HG03108 (cell line): ENCODE measurements at regions not wholly inside any gene's neighbourhood (a gene's known extent, or its start where the extent isn't known, plus 50 kb on each side); places are given as distances from the start of the nearest gene placed in this dataset.

Experiments used
- ATAC-seq: cut with Tn5 transposase; IDR thresholded peaks from one replicate; pipeline ENCODE4 v1.9.1; 2021; ENCODE audit warnings: moderate library complexity; ENCODE audit not compliant: unreplicated experiment

DNA sequence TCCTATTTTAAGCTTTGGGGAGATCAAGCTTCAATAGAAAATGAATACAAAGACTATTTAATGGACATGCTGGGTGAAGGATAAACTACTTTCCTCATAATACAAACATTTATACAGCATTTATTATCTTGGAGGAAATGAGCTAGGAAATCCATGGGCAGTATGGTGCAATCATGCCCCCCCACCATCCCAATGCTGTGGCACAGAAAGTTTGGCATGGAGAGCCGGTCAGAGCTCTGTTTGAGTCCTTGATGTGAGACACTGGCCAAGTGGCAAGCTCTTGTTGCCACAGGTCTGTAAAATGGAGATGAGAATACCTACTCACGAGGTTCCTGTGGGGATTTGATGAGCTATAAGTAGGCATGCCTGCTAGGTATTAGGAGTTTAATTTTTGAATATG lies 120.6 kb downstream of the MAB21L3 start:
- ATAC-seq, result no peak

DNA sequence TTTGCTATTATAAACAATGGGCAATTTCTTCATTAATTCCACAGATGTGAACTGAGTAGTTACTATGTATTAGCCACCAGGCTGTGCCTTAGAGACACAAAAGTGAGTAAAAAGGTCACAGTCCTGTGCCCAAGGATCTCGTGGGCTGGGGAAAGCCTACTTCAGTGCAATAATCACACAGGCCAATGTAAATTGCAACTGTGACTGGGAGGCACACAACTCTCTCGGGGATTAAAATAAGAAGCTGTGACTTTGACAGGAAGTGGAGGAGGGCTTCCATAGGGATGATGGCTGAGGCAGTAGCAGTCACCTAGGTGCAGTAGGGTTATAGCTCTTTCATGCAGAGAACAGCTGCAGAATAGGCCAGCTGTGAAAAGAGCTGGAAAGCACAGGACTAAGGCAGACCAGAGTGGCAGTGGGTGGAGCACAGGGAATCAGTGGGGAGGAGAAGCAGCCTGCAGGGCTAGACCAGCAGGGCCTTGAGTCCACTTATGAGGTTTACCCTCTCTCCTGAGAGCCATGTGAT lies 121.9 kb downstream of the MAB21L3 start:
- ATAC-seq, result no peak

DNA sequence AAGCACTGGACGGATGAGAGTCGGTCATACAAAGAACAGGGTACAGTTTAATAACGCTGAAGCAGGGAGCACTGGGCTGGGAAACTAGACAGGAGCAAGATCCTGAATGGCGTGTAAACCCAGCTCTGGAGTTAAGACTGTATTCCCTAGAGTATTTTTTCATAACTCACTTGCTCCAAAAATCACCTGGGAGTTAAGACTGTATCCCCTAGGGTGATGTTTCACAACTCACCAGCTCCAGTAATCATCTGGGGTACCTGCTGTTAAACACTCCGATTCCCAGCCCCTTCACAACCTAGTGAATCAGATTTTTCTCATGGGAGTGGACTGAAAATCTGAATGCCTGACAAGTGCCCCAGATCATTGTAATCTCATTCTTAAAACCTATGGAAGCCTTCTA lies 123.2 kb downstream of the MAB21L3 start:
- ATAC-seq, result no peak

DNA sequence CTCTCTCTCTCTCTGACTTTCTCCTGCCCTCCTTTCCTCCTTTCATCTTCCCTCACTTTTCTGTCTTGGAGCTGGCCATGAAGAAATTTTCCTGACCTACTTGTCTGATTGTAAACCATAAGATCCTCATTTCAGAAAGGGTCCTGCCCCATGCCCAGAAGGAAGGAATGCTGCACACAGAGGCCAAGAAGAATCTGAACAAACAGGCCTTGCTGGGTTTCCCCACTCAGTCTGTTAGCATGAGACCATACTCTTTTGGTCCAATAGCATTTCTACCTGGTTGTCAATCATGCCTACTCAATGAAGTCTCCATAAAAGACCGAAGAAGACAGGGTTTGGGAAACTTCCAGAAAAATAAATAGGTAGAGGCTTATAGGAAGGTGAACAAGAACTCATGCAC lies 128.7 kb downstream of the MAB21L3 start:
- no peak for ATAC-seq

DNA sequence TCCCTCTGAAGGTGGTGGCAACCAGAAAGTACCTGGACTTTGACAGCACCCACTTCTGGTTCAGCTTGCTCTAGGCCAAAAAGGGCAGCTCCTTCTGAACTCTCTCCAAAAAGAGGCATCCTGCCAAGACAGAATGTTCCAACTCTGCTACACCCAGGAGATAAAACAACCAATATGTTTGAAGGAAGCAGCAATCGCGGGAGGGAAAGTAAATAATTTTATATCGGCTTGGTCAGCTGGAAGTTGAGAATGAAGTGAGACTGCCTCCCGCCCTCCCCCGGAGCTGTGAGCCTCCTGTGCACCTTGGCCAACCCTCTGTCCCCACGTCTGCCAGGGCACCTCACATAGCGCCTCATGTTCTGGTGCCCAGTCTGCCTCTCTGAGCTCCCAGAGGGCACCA lies 130.3 kb upstream of the ATP1A1 start:
- ATAC-seq, result no peak

DNA sequence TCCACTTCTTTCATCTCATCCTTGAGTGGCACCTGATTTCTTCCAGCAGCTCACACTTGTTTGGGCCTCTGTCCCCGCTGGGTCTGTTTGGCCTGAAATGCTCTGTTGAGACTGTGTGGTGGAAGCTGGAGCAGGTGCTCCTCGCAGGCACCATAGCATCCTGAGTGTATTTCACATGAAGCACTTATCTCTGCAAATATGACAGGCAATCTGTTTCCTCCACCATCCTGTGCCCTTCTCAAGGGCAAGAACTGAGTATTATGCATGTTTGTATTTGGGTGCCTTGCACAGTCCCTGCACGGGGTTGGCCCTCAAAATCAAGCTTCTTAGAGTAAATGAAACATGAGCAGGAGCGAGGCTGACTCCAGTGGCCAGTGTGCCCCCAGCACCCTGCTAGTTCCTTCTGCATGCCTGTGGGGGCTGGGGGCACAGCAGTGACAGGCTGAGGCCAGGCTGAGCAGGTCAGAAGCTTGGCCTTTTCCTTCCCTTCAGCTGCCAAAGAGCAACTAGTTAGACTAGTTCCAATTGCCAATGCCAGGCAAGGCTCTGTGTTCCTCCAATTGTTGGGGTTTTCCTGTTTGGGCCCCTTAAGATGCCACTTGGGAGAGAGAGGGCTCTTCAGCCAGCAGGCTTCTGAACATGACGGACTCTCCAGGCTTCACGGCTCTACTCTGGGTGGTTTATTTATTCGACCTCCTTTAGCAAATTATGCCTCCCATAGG lies 129.6 kb upstream of the ATP1A1 start:
- ATAC-seq, result no peak

DNA sequence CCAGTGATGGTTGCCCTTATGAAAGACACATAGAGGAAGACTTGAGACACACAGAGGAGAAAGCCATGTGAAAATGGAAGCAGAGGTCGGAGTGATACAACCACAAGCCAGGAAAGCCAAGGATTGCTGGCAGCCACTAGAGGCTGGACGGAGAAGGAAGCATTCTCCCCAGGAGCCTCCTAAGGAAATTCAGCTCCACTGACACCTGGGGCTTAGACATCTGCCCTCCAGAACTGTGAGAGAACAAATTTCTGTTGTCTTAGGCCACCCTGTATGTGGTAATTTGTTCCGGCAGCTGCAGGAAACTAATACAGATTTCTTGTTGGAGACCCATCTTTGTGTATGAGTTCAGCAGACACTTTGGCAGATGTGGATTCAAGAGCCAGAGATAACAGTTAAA lies 126.9 kb upstream of the ATP1A1 start:
- no peak for ATAC-seq

DNA sequence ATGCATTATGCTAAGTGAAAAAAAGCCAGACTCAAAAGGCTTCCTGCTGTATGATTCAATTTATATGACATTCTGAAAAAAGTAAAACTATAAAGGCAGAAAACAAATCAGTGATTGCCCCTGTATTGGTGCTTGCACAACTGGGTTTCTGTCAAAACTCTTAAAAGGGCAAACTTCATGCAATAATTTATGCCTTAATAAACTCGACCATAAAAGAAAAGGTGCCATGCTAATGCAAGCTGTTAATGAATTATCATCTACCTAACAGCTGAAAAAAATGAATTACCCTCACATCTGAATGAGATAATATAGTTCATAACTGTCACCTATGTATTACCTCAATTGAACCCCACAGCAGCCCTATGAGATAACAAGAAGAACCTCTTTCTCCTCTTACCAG lies 120.8 kb upstream of the ATP1A1 start:
- no peak for ATAC-seq

DNA sequence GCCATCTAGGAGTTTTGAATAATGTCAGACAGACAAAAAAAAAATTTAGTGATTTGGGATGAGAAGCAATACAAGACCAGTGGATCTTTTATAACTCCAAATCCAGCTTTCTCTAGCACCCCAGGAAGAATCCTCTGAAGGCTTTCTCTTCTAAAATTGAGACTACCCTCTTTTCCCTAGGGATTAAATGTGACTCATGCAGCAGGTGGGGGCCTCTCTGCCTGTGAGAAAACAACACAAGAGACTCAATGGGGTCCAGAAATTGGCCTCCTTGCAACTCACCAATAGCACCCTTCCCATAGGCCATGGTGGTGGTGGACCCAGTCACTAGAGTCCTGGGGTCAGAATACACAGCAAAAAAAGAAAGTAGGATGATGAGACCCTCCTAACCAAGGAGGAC lies 120.3 kb upstream of the ATP1A1 start:
- no peak for ATAC-seq

DNA sequence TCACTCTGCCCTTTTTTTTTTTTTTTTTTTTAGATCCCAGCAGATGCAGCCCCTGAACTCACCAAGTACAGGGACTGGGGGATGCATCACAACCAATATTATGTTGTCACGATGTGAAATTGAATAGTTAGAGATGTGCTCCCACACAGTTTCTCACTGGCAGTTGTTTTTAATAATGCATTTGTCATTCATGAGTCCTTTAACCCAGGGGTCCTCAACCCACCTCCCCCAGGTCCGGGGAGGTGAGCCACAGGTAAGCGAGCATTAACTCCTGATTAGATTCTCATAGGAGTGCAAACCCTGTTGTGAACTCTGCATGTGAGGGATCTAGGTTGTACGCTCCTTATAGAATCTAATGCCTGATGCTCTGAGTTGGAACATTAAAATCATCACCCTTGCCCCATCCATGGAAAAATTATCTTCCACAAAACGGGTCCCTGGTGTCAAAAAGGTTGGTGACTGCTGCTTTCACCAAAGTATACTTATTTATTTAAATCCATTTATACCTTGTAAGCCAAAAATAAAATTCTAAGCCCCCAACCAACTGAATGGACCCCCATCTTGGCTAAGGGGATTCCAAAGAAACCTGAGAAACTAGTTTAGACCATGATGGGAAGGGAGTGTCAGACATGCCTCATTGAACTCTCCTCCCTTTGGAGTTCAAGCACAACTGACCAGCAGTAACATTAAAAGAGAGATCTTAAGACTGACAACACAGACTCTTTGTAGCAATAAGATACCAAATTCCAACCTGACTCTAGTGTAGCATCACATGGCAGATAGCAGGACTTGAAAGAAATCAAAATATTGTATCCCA lies 119.3 kb upstream of the ATP1A1 start:
- no peak for ATAC-seq

DNA sequence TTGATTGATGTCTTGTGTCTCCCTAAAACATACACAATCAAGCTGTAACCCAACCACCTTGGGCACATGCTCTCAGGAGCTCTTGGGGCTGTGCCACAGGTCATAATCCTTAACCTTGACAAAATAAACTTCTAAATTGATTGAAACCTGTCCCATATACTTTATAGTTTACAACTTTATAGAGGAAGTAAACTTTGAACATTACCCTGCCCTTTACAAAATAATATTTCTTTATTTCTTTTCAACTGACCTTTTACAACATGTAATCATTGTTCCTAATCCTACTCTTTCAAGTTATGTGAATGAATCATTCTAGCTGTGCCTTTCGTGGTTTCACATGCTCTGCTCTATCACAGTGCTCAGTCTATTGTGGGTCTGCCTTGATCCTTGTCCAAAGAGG lies 118.3 kb upstream of the ATP1A1 start:
- no peak for ATAC-seq

DNA sequence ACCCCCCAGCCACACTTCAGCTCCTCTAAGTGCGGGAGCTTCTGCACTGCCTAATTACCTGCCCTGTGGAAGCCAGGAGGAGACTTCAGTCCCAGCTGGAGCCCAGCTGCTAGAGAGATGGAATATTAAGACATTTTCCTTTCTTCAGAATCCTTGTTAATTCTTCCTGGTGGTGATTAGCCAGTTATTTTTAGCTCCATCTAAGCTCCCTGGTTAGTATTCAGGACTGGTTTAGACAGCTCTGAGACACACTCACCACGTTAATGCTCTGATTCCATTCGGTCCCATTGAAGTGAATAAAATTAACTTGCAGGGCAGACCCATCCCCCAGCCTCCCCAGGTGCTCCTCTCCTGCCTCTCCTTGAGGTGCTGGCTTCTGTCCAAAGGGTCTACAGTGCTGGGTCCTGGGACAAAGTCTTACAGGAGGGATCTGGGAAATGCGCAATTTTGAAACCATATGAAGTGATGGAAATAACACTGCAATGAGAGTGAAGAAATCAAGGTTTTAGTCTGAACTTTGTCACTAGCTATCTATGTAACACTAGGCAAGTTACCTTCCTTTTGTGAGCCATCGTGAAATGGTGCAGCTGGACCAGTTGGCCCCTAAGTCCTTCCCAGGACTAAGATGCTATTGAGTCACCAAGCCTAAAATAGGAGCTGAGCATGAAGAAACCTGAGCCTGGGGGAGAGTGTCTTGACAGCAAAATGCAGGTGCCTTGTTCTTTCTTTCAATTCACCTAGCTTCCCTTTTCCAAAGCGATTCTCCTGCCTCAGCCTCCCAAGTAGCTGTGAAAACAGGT lies 117.4 kb upstream of the ATP1A1 start:
- no peak for ATAC-seq

DNA sequence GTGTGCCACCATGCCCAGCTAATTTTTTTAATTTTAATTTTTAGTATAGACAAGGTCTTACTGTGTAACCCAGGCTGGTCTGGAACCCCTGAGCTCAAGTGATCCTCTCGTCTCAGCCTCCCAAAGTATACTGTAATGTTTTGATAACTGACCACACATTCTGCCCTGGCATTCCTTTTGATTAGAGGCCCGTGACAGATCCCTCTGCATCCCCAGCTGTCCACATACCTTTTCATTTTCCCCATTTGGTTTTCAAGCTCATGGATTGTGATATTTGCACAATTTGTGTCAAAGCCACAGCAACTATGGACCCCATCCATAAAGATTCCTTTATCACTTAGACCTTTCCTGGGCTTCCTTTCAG lies 116.8 kb upstream of the ATP1A1 start:
- ATAC-seq, result no peak

DNA sequence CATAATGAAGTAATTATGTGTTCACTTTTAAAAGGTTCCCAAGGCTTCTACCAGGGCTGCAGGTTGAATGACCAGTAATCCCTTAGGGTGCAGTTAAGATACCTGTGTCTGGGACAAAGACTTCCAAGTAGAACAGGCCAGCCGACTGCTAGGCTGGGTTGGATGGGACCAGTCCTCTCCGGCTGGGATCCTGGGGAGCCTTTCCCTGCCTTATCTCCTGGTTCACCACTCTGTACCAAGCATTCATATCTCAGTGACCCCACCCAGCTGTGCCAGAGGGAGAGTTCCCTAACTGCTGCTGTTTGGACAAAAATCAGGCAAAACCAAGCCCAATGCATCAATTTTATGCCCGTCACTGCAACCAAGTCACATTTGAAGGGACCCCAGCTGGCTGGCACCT lies 116.2 kb upstream of the ATP1A1 start:
- no peak for ATAC-seq

DNA sequence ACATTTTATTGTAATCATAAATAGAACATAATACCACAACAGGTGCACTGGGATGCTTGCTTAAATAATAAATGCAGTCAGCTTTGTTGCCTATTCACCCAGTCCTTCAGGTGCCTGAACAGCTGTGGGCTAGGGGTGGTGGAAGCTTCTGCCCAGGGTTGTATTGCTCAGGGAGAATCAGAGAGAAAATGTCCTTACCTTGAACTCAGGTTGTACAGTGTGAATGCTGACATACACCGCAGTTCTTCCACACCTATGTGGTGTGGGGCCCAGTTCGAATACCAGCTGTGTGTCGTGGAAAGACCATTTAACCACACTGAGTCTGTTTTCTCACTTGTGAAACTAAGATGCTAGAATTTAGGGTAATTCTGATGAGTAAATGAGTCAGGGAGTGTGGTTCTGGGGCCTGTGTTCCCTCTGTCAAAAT lies 115.7 kb upstream of the ATP1A1 start:
- ATAC-seq, result no peak

DNA sequence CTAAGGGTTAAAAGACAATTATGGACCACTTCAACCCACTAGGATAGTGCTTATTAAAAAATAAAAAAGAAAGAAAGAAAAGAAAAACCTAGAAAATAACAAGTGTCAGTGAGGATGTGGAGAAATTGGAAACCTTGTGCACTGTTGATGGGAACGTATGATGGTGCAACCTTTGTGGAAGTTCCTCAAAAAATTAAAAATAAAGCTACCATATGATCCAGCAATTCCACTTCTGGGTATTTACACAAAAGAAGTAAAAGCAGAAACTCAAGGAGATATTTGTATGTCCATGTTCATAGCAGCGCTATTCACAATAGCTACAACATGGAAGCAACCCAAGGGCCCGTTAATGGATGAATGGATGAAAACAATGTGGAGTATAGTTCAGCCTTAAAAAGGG lies 115.2 kb upstream of the ATP1A1 start:
- ATAC-seq, result no peak

DNA sequence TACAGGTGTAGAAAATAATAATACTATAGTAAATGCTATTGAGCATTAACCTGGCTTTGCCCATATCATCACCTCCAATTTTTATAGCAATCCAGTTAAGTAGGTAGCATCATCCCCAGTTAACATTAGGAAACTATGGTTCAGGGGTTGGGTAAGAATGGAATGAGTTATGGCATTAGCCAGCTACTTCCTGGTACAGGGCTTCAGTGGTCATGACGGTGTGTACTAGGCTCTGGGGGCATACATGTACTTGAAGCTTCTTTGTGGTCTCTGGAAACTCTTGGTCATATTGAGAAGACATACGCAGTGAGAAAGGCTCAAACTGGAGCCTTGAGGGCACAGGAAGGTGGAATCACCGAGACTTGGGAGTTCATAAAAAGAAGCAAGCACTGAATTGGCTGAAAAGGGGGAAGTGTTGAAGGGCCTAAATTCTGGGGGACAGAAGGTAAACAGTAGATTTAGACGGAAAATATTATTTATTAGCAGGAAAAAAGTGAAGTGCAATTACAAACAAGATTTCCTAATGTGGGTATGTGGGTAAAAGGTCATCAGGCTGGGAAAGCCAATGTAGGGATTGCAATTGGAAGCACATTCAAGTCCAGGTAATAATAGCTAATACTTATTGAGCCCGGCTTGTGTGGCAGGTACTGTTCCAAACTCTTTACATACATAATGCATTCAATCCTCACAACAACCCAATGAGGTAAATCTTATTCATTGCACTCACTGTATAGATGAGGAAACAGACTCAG lies 114.2 kb upstream of the ATP1A1 start:
- ATAC-seq, result no peak

DNA sequence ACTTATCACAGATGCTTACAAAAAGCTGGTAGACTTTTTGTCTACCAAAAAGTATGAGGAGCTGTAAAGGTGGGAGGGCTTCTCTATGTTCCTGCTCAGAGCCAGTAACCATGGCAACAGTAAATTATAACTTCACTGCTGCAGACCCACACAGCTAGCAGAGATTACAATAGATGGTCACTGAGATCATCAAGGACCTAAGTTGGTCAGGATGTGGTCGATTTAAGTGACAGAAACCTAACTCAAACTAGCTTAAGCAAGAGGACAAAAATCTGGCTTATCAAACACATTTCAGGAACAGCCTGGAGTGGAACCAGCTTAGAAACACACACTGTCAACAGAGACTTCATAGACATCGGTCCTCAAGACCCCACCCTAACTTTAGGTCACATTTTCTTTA lies 113.4 kb upstream of the ATP1A1 start:
- ATAC-seq, result no peak

DNA sequence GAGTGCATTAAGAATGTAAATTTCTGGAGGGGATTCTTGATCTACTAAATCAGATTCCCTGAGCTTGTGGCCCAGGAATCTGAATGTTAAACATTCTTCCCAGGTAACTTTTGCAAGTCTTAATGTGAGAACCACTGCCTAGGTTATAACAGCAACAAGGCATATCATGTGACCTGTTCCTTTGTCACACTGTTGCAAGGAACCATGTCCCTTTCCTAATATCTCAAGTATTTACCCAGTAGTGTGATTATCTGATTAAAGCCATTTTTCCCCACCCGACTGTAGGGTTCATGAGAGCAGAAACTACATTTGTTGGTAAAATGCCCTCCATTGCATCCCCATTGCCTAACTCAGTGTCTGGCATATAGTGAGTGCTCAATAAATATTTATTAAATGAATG lies 112.9 kb upstream of the ATP1A1 start:
- ATAC-seq, result no peak

DNA sequence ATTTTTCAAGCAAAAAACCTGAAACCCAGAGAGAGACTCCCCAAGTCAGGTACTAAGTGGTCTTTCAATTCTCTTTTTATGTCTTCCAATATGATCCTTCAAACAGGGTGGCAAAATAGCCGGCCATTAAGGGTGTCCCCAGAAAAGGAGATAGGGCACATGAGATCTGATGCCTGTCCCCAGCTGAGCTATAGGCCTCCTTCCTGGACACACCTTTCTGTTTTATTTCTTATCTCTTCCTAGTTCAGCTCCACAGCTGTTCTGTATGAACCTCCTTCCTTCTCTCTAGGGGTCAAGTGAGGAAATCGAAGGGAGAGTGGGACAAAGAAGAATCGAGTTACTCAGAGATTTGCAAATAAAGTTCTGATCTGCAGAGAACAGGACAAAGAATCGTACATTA lies 112.4 kb upstream of the ATP1A1 start:
- ATAC-seq, result no peak

DNA sequence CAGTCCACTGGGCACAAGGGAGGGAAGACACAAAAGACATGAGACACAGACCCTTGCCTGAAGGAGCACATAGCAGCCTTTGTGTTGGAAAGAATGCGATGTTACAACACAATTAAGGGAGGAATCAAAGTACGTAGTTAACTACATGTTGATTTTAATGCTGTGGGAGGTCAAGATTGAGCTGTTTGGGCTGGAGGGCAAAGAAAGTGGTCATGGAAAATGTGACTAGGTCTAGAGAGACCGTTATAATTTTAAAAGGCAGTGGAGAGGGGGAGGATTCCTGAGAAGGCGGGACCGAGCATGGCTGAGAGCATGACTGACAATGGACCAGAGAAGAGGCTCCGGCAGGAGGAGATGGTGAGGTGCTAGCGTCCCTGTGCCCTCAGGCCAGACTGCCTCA lies 111.8 kb upstream of the ATP1A1 start:
- no peak for ATAC-seq
